ENCODE measurements at regions not wholly inside any gene's neighbourhood (a gene's known extent, or its start where the extent isn't known, plus 50 kb on each side); places are given as distances from the start of the nearest gene placed in this dataset.

DNA sequence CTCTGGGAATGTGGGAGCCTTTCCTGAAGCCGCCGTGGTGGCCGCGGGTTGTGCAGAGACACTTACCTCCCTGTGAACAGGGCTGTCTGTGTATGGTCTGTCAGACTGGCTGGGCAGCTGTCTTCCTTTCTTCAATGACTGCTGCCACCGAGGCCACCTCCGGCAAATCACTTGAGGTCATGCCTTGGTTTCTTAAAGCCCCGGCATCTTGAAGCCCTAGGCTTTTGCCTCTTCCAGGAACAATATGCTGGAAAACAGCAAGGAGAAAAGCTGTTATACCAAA, 79.5 kb upstream of the ZSWIM6 start:
- Histone ChIP-seq H3K4me1 (ENCODE audit: insufficient read depth, low read length) (peaks cover 5% of the 10 kb centered on the region), H3K4me3 (ENCODE audit: low read length) (no peak overlapping the region), H3K9me3 (ENCODE audit: low read depth, low read length) (no peaks in the 10 kb centered on the region), H3K27me3 (ENCODE audit: insufficient read depth, low read length) (peaks cover 3% of the 10 kb centered on the region)

DNA sequence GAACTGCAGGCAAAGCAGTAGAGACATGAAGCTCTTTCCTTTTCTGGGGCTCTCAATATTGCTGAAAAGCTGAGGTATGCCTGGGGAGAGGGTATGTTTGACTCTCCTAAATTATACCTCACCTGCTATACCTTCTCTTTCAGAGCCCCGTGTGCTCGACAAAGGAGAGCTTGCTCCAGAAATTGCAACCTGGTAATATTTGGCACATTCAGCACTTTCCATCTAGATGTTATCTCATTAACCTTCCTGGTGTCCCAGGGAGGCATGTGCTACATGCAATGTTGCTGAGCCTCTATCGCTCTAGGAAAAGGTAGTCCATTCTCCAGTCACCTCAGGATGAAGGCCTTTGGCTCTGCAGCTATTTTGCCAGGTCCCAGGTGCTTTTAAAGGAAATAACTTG, 78.5 kb upstream of the ZSWIM6 start:
- Histone ChIP-seq H3K4me1 (ENCODE audit: insufficient read depth, low read length) (peaks cover 5% of the 10 kb centered on the region), H3K27me3 (ENCODE audit: insufficient read depth, low read length) (peaks cover 3% of the 10 kb centered on the region), H3K4me3 (ENCODE audit: low read length) (no peak overlapping the region), H3K9me3 (ENCODE audit: low read depth, low read length) (no peaks in the 10 kb centered on the region)

DNA sequence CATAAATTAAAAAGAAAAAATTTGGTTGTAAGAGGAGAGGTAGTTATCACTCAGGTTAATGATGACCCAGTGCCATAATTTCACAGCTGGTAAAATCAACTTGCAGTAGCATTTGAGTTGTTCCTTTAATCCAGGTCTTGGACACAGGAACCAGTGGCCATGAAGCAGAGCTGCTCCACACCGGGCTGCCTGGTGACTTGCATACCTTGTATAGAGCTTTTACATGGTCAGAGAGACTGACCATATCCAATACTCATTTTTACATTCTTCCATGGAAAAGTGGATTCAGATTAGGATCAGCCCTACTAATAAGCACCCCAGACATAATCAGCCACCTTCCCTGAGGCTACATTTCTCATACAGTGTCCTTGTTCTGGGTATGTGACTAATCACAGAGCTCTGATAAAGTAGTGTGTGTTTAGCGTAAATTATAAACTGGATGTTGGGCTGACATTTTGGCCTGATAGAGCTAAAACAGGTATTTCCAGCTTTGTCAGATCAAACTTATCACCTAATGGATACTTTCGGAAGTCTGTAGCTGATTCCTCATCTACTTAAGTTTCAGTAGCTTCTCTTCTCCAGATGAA, 77.0 kb upstream of the ZSWIM6 start:
- H3K4me1 ChIP-seq (ENCODE audit: insufficient read depth, low read length), result peaks cover 5% of the 10 kb centered on the region
- H3K4me3 ChIP-seq (ENCODE audit: low read length), result no peak overlapping the region
- H3K27me3 ChIP-seq (ENCODE audit: insufficient read depth, low read length), result peaks cover 3% of the 10 kb centered on the region
- H3K9me3 ChIP-seq (ENCODE audit: low read depth, low read length), result no peaks in the 10 kb centered on the region

DNA sequence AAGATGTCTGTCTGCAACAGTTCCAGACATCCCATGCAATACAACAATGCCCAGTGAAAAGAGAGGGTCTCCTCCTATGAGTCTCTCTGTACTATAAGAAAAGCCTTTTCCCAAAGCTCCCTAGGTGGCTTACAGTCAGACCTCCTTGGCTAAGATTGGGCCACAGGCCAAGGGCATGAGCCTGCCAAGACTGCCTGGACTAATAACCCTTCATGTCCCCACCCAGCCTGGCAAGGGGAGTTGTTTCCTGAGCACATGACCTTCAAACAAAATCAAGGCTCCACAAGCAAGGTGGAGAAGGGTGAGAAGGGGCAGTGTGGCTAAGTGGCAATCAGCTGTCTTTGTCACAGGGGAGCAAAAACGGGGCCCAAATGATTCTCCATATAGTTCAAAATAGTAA, 75.6 kb upstream of the ZSWIM6 start:
- no peak overlapping the region for H3K4me3 ChIP-seq (ENCODE audit: low read length)
- peaks cover 3% of the 10 kb centered on the region for H3K27me3 ChIP-seq (ENCODE audit: insufficient read depth, low read length)
- no peaks in the 10 kb centered on the region for H3K9me3 ChIP-seq (ENCODE audit: low read depth, low read length)
- peaks cover 5% of the 10 kb centered on the region for H3K4me1 ChIP-seq (ENCODE audit: insufficient read depth, low read length)

DNA sequence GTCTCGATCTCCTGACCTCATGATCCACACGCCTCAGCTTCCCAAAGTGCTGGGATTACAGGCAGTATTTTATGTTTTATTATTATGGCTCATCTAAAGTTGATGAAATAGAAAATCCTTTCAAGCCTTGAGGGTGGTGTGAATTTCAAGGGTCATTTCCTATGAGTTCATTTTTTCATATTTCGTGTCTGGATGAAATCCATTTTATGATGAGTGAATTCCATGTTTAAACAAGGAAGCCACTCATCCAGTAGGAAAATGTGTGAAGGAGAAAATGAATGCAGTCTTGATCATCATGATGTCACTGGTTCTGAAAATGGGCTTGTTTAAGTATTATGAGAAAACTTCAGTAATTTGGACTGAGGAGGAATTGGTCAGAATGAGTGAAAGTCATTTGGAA, 74.6 kb upstream of the ZSWIM6 start:
- Histone ChIP-seq H3K4me1 (ENCODE audit: insufficient read depth, low read length) (peaks cover 12% of the 10 kb centered on the region), H3K27me3 (ENCODE audit: insufficient read depth, low read length) (peaks cover 3% of the 10 kb centered on the region), H3K4me3 (ENCODE audit: low read length) (no peak overlapping the region), H3K9me3 (ENCODE audit: low read depth, low read length) (no peaks in the 10 kb centered on the region)

DNA sequence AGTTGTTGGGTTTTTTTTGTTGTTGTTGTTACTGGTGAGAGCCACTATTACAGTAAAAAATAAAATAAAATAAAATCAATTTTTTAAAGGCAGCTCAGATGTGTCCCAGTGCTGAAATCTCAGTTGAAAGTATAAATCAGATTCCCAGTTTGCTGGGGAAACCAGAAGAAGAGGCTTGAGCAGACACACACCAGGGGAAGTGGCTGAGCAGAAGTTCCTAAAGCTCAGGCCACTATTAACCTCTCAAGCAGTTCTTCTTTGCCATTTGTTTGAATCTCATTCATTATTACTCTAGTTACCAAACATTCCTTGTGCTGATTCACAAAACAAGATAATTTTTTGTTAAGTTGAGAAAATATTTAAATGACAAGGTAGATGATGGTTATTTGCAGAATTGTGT, 70.9 kb upstream of the ZSWIM6 start:
- Histone ChIP-seq H3K9me3 (ENCODE audit: low read depth, low read length) (no peaks in the 10 kb centered on the region), H3K4me3 (ENCODE audit: low read length) (no peak overlapping the region), H3K27me3 (ENCODE audit: insufficient read depth, low read length) (peaks cover 3% of the 10 kb centered on the region), H3K4me1 (ENCODE audit: insufficient read depth, low read length) (peaks cover 25% of the 10 kb centered on the region)

DNA sequence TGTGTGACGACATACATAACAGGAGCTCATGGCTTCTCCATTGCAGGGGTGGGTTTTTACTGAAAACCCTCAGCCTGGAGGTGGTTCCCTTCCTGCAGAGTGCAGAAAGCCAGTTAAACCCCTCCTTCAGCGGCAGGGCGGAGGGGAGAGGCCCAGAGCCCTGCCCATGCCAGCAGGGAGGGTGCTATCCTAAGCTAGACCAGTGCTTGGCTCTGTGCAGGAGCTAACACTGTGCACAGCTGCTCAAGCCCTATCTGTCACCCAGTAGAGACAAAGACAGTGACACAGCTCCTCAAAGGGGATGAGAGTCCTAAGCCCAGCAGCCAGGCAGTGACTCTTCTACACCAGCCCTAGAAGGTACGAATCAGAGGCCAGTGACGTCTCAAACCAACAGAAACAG, 70.0 kb upstream of the ZSWIM6 start:
- Histone ChIP-seq H3K4me1 (ENCODE audit: insufficient read depth, low read length) (peaks cover 25% of the 10 kb centered on the region), H3K9me3 (ENCODE audit: low read depth, low read length) (no peaks in the 10 kb centered on the region), H3K4me3 (ENCODE audit: low read length) (no peak overlapping the region), H3K27me3 (ENCODE audit: insufficient read depth, low read length) (peaks cover 3% of the 10 kb centered on the region)

DNA sequence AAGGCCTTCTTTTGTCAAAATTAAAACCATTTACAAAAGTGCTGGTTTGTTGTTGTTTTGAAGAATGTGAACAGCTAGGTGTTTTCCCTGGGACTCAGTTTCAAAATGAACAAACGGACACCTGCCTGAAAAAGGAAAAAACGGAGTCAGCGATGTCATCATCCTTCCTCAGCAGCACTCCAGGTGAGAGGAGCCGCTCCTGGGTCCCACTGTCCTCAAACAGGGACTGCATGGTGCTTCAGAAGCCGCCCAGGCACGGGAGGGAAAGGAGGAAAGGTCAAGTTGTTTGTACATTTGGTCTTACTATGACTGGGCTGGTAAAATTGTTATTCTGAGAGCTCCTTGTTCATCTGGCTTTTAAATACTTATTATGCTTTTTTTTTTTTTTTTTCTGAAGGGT, 69.0 kb upstream of the ZSWIM6 start:
- Histone ChIP-seq H3K4me1 (ENCODE audit: insufficient read depth, low read length) (peaks cover 27% of the 10 kb centered on the region), H3K9me3 (ENCODE audit: low read depth, low read length) (no peaks in the 10 kb centered on the region), H3K27me3 (ENCODE audit: insufficient read depth, low read length) (no peaks in the 10 kb centered on the region), H3K4me3 (ENCODE audit: low read length) (no peak overlapping the region)

DNA sequence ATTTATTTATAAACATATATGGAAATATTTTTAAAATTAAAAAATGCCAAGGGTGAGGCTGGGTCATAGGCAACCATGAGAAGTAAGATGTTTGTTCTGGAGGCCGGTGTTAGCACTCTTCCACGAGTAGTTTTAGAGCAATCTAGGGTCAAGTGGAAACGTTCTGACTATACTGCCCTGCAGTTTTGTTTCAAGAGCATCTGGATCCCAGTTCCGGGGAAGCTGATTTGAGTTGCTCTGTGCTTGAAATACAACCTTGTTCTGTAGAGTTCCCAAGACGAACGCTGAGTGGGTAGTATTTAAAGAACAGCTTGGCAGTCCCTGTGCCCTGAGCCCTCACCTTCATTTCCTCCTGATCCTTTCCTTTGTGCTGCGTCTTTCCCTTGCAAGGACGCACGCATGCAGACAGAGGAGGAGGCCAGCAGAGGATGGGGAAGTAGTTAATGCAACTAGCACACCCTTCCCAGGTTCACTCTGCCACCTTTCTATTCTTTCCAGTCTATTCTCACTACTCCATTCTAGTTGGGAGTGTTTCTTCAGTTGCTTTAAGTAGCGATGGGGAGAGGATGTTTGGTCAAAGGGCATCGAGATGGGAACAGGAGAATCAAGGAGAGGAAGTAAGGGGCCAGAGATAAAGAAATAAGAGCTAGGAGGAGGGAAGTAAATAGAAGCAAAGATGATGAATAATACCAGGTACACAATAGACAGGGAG, 68.3 kb upstream of the ZSWIM6 start:
- no peaks in the 10 kb centered on the region for H3K27me3 ChIP-seq (ENCODE audit: insufficient read depth, low read length)
- H3K4me1 ChIP-seq (ENCODE audit: insufficient read depth, low read length), result peaks cover 34% of the 10 kb centered on the region
- no peaks in the 10 kb centered on the region for H3K9me3 ChIP-seq (ENCODE audit: low read depth, low read length)
- H3K4me3 ChIP-seq (ENCODE audit: low read length), result no peak overlapping the region

DNA sequence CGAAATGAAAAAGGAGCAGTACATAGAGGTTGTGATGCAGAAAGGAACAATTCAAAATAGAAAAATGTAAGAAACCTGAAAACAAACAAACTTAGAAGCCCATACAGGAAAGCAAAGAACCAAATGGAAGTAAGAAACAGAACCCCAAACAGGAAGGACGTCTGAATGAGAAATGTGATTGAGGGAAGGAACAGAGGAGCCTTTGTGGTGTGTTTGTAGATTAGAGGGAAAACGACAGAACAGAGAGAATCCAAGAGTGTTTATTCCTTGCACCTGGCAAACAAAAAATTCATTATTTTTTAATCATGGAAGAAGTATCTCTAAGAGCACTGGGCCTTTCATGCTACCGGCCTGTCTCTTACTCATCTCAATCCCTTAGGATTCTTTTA, 67.8 kb upstream of the ZSWIM6 start:
- H3K27me3 ChIP-seq (ENCODE audit: insufficient read depth, low read length), result no peaks in the 10 kb centered on the region
- no peak overlapping the region for H3K4me3 ChIP-seq (ENCODE audit: low read length)
- H3K9me3 ChIP-seq (ENCODE audit: low read depth, low read length), result no peaks in the 10 kb centered on the region
- peaks cover 39% of the 10 kb centered on the region for H3K4me1 ChIP-seq (ENCODE audit: insufficient read depth, low read length)

DNA sequence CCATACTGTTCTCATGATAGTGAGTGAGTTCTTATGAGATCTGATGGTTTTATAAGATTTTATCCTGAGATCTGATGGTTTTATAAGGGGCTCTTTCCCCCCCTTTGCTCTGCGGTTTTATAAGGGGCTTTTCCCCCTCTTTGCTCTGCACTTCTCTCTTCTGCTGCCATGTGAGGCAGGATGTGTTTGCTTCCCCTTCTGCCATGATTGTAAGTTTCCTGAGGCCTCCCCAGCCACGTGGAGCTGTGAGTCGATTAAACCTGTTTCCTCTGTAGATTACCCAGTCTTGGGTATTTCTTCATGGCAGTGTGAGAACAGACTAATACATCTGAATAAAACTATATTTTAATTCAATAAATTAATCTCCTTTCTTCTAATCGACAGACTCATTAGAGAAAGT, 64.9 kb upstream of the ZSWIM6 start:
- Histone ChIP-seq H3K9me3 (ENCODE audit: low read depth, low read length) (no peaks in the 10 kb centered on the region), H3K4me1 (ENCODE audit: insufficient read depth, low read length) (peaks cover 41% of the 10 kb centered on the region), H3K4me3 (ENCODE audit: low read length) (no peak overlapping the region), H3K27me3 (ENCODE audit: insufficient read depth, low read length) (no peaks in the 10 kb centered on the region)

DNA sequence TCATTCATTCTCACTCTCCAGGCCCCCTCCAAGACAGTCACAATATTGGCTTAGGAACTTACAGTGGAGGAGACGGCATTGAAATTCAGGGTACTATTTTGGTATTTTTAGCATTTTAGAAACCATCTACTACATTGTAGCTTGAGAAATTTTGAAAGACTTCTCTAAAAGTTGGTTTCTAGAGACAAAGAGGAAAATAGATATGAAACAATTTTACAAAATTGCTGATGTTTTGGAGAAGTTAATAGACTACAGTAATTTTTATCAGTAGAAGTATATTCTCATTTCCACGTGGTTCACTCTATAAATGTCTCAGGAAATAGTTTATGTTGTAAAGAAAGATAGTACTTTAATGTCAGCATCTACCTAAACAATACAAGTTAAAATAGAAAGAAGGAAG, 63.2 kb upstream of the ZSWIM6 start:
- Histone ChIP-seq H3K4me3 (ENCODE audit: low read length) (no peak overlapping the region), H3K27me3 (ENCODE audit: insufficient read depth, low read length) (no peaks in the 10 kb centered on the region), H3K4me1 (ENCODE audit: insufficient read depth, low read length) (peaks cover 51% of the 10 kb centered on the region), H3K9me3 (ENCODE audit: low read depth, low read length) (no peaks in the 10 kb centered on the region)

DNA sequence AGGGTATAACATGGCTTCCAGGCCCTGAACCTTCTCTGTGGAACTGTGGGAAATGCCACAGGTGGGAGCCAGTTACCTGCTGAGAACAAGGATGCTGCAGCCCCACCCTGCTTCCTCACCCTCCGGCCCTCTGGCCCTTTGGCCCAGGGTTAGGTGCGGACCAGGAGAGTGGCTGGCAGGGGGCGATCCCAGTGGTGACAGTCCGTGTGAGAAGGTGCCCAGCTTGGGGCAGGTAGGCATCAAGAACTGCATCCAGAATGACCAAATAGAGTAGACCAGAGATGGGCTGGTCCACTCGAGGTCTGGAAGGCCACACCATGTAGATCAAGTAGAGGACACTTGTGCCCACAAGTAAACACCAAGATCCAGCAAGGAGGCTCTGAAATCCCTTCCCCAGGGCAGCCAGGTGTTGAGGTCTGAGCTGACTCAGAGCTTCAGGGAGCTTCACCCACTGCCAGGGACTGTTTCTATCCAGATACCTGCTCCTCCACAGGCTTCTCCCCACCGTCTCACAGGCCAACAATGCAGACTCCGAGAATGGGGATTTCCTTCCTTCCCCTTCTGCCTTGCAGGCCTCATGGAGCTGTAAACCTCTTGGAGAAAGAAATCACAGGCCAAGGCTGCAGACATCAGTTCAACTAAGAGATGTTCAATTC, 61.4 kb upstream of the ZSWIM6 start:
- no peak overlapping the region for H3K4me3 ChIP-seq (ENCODE audit: low read length)
- H3K9me3 ChIP-seq (ENCODE audit: low read depth, low read length), result no peaks in the 10 kb centered on the region
- no peaks in the 10 kb centered on the region for H3K27me3 ChIP-seq (ENCODE audit: insufficient read depth, low read length)
- peaks cover 61% of the 10 kb centered on the region for H3K4me1 ChIP-seq (ENCODE audit: insufficient read depth, low read length)

DNA sequence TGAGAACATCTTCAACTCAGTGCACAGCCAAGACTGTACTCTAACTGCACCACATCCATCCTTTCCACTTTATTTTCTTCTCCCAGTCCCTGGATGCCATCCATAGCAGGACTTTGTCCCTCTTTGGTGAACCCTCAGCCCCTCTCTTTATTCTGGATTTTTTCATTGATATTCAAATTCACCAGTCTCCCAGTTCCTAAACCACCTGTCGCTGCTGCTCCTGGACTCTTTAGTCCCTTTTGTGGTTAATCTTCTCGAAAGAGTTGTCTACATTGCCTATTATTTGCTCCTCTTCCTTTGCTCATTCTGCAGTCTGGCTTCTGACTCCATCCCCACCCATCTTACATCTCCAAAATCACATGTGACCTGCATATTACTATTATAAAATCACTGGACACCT, 59.4 kb upstream of the ZSWIM6 start:
- Histone ChIP-seq H3K4me1 (ENCODE audit: insufficient read depth, low read length) (peaks cover 81% of the 10 kb centered on the region), H3K9me3 (ENCODE audit: low read depth, low read length) (no peaks in the 10 kb centered on the region), H3K4me3 (ENCODE audit: low read length) (no peak overlapping the region), H3K27me3 (ENCODE audit: insufficient read depth, low read length) (no peaks in the 10 kb centered on the region)

DNA sequence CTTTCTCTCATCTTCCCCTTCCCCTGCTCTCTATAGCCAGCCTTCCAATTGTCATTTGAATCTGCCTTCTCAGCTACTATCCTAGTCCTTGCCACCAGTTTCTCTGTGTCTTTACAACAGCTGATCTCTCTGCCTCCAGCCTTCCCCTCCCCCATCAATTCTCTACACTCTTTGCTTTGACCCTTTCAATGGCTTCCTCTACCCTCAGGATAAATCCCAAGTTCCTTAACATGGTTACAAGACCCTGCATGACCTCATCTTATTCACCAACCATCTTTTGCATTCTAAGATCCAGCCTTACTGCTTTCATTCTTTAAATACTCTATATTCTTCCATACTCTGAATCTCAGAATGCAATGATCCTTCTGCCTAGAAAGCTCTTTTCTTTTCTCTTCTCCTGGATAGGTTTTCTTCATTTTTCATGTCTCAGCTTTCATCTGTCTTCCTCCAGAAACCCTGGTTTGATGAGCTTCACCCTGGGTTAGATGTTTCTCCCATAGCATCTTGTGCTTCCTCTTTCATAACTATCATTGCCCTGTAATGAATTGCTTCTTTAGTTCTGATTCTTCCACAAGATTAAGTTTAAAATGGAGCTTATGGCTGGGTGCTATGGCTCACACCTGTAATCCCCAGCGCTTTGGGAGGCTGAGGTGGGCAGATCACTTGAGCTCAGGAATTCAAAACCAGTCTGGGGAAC, 58.6 kb upstream of the ZSWIM6 start:
- Histone ChIP-seq H3K9me3 (ENCODE audit: low read depth, low read length) (no peaks in the 10 kb centered on the region), H3K4me1 (ENCODE audit: insufficient read depth, low read length) (peaks cover 83% of the 10 kb centered on the region), H3K4me3 (ENCODE audit: low read length) (no peak overlapping the region), H3K27me3 (ENCODE audit: insufficient read depth, low read length) (no peaks in the 10 kb centered on the region)

Measured in mononuclear cell (primary cell).